Prostate gland (tissue), 2 donors: ENCODE measurements at regions not wholly inside any gene's neighbourhood (a gene's known extent, or its start where the extent isn't known, plus 50 kb on each side); places are given as distances from the start of the nearest gene placed in this dataset.

Source experiments
- CTCF ChIP-seq, 4 experiments: fragments of 200-600 bp in 2 of 4; fragments of 450-650 bp in 2 of 4; sonication (generic) in 2 of 4; IDR thresholded peaks; 1 replicate in 3 of 4; 2 replicates in 1 of 4; pipeline ENCODE4 v1.5.1; 2016 to 2019; ENCODE audit warnings: antibody characterized with exemption in 4 of 4, mild to moderate bottlenecking in 2 of 4, moderate library complexity in 2 of 4
- POLR2A ChIP-seq: fragments of 450-650 bp; IDR thresholded peaks from one replicate; pipeline ENCODE4 v1.6.1; 2016; ENCODE audit warnings: antibody characterized with exemption, mild to moderate bottlenecking
- POLR2AphosphoS5 ChIP-seq: sonication (generic); formaldehyde crosslinking; IDR thresholded peaks from one replicate; pipeline ENCODE4 v1.6.1; 2017; ENCODE audit warnings: antibody characterized with exemption

DNA sequence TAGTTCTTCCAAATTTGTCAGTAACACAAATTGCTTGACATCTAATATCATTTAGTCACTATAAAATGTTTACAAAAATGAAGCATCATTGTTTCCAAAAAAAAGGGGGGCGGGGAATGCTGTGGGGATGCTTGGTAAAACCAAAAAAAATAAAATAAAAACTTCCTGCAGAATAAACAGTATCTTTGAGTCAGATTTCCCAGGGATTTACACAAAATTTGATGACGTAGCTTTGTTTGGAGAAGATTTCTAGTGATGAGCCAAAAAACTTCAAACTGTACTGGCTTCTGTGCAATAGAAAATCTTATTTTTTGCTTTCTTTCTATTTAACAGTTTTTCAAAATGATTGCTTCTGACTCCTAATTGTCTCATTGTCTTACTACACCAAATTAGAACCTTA lies 80.0 kb downstream of the MZT1 start:
- TF ChIP-seq CTCF (IDR thresholded peaks at IDR 0.05) (no peak), POLR2AphosphoS5 (no peak), POLR2A (no peak)
